ENCODE measurements at regions not wholly inside any gene's neighbourhood (a gene's known extent, or its start where the extent isn't known, plus 50 kb on each side); places are given as distances from the start of the nearest gene placed in this dataset.
"Not testable (repeated sequence)": the region's sequence is repeated elsewhere in the genome, so short reads cannot be mapped to it uniquely, and the experiment has no call there.

GRCh38 chrX:69424910-69425309, 79.2 kb upstream of the NALF2 start:
- Histone ChIP-seq H3K27me3 (peaks cover 0 to 9% of the 10 kb centered on the region in 2 donors), H3K4me1 (no peaks in the 10 kb centered on the region), H3K4me3 (no peak overlapping the region), H3K27ac (no peak overlapping the region), H3K9me3 (no peaks in the 10 kb centered on the region), H3K36me3 (no peaks in the 10 kb centered on the region)
- no peak for TF ChIP-seq POLR2A (IDR thresholded peaks at IDR 0.05)
- TF ChIP-seq CTCF (IDR thresholded peaks at IDR 0.05) = no peak
- ATAC-seq (no peak), DNase-seq (no peak)
- WGBS (ENCODE audit: insufficient coverage, low coverage, low lambda C conversion rate, missing lambda C conversion rate) = 14% methylated on average over 1 of the region's 2 CpGs
- intact Hi-C loops (cut with DNase I) = no loop called here

- Histone ChIP-seq H3K27ac (no peak overlapping the region), H3K27me3 (peaks cover 0 to 9% of the 10 kb centered on the region in 2 donors), H3K4me1 (no peaks in the 10 kb centered on the region), H3K9me3 (no peaks in the 10 kb centered on the region), H3K36me3 (no peaks in the 10 kb centered on the region), H3K4me3 (no peak overlapping the region)
- DNase-seq (no peak), ATAC-seq (no peak)
- intact Hi-C loops (cut with DNase I) = no loop called here
- no peak for TF ChIP-seq POLR2A (IDR thresholded peaks at IDR 0.05)
- peak; percentile 19 to 42 (median 39) for TF ChIP-seq CTCF (IDR thresholded peaks at IDR 0.05)
These were observed 80.0 kb upstream of the NALF2 start for GRCh38 chrX:69424161-69424560.

GRCh38 chrX:69422208-69422607, 81.9 kb upstream of the NALF2 start:
- WGBS (ENCODE audit: insufficient coverage, low coverage, low lambda C conversion rate, missing lambda C conversion rate) = 80% methylated on average over 9 of the region's 19 CpGs
- H3K4me1 ChIP-seq; H3K27ac ChIP-seq; ATAC-seq; H3K4me3 ChIP-seq; intact Hi-C loops (cut with DNase I); H3K27me3 ChIP-seq; H3K9me3 ChIP-seq; DNase-seq; H3K36me3 ChIP-seq: not testable (repeated sequence)

- no peak overlapping the region for H3K27ac ChIP-seq
- DNase-seq (no peak), ATAC-seq (no peak)
- intact Hi-C loops (cut with DNase I) = no loop called here
- WGBS (ENCODE audit: insufficient coverage, low coverage, low lambda C conversion rate, missing lambda C conversion rate) = 100% methylated on average over 1 of the region's 1 CpG
- no peak for TF ChIP-seq CTCF (IDR thresholded peaks at IDR 0.05)
- TF ChIP-seq POLR2A (IDR thresholded peaks at IDR 0.05) = no peak
- no peaks in the 10 kb centered on the region for H3K36me3 ChIP-seq
- no peaks in the 10 kb centered on the region for H3K27me3 ChIP-seq
- no peak overlapping the region for H3K4me3 ChIP-seq
- no peaks in the 10 kb centered on the region for H3K4me1 ChIP-seq
- H3K9me3 ChIP-seq = no peaks in the 10 kb centered on the region
These were observed 88.4 kb upstream of the NALF2 start for GRCh38 chrX:69415698-69416097.

- no peaks in the 10 kb centered on the region for H3K9me3 ChIP-seq
- no peak for DNase-seq
- no peak overlapping the region for H3K4me3 ChIP-seq
- no peaks in the 10 kb centered on the region for H3K27me3 ChIP-seq
- no peak overlapping the region for H3K27ac ChIP-seq
- TF ChIP-seq POLR2A (IDR thresholded peaks at IDR 0.05) = no peak
- no peak for TF ChIP-seq CTCF (IDR thresholded peaks at IDR 0.05)
- H3K4me1 ChIP-seq = no peaks in the 10 kb centered on the region
- no peak for ATAC-seq
- WGBS (ENCODE audit: insufficient coverage, low coverage, low lambda C conversion rate, missing lambda C conversion rate) = 69% methylated on average over 3 of the region's 3 CpGs
- intact Hi-C loops (cut with DNase I) = no loop called here
- no peaks in the 10 kb centered on the region for H3K36me3 ChIP-seq
These were observed 91.5 kb upstream of the NALF2 start for GRCh38 chrX:69412661-69413060.
